GM18502 (cell line): ENCODE measurements at regions not wholly inside any gene's neighbourhood (a gene's known extent, or its start where the extent isn't known, plus 50 kb on each side); places are given as distances from the start of the nearest gene placed in this dataset.
"Not testable (repeated sequence)": the region's sequence is repeated elsewhere in the genome, so short reads cannot be mapped to it uniquely, and the experiment has no call there.

ENCODE experiments used
- ATAC-seq: cut with Tn5 transposase; IDR thresholded peaks from one replicate; pipeline ENCODE4 v1.9.1; 2021; ENCODE audit warnings: mild to moderate bottlenecking; ENCODE audit not compliant: unreplicated experiment, poor library complexity

- not testable (repeated sequence) for ATAC-seq
Measured at GRCh38 chr1:143714913-143715312, 256.9 kb downstream of the FAM72C start.

DNA sequence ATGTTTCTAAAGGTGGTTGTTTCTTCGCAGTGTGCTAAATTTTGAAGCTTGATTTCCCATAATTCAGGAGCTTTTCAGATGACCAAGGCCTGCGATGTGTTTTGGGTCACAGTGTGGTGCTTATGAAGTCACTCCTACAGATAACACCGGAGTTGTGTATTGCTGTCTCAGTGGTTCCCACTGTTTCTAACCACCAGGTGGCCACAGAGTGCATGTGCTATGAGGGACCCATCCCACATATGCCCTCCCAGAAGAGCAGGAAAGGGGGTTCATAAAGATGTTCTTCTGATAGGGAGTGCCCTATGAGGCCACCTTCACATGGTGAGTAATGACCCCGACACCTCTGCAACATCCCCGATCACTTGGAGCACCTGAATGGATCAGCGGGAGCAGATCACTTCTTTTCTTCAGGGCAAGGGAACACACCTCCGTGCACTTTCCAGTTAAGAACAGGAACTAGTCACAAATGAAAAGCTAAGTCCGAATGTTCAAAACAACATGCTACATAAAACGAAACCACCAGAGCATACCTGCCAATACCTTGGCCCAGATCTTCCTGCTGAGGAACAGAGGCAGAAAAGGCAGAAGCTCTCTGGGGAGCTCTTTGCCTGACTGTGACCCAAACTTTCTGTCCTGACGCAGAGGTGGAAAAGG lies 262.1 kb downstream of the FAM72C start:
- peak; percentile 69 for ATAC-seq

DNA sequence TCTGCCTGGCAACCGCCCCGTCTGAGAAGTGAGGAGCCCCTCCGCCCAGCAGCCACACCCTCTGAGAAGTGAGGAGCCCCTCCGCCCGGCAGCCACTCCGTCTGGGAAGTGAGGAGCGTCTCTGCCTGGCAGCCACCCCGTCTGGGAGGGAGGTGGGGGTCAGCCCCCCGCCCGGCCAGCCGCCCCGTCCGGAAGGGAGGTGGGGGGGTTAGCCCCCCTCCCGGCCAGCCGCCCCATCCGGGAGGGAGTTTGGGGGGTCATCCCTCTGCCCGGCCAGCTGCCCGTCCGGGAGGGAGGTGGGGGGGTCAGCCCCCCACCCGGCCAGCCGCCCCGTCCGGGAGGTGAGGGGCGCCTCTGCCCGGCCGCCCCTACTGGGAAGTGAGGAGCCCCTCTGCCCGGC lies 269.0 kb downstream of the FAM72C start:
- ATAC-seq: not testable (repeated sequence)

DNA sequence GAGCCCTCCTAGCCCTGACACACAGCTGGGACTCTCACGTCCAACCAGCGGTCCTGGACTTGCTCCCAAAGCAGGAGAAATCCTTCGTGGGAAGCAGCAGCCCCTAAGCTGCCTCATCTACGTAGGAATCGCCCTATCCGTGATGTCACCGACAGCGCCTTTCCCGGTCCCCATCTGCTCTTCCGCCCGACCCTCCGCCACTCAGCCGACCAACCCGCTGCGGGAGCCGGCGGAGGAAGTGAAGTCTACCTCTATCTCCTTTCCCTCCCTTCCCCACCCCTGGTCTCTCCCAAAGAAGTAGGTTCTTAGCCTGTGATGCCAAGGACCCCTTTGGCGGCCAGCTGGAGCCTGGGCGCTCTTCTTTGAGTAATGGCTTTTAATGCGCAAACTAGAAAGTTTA lies 272.1 kb downstream of the FAM72C start:
- ATAC-seq: no peak

DNA sequence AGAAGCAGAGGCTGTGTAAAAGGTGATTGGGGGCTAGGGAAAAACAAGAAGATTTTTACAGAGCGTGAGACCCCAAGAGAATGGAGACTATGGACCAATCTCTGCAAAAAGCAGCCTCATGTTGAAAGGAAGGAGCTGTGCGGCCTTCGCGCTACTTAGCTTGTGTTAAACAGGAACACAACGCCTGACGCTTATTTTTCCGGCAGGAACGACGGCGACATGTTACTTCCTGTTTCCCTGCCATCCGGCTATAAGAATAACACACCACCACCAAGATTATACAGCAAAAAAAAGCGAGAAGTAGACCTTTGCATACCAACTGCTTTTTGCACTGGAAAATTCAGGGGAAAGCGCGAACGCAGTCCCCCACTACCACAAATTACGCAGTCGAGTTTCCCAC lies 272.7 kb downstream of the FAM72C start:
- no peak for ATAC-seq

GRCh38 chr1:143698016-143698415 lies 273.8 kb downstream of the FAM72C start:
- ATAC-seq: no peak

- ATAC-seq: no peak
Measured at GRCh38 chr1:143694085-143694484, 277.7 kb downstream of the FAM72C start.

DNA sequence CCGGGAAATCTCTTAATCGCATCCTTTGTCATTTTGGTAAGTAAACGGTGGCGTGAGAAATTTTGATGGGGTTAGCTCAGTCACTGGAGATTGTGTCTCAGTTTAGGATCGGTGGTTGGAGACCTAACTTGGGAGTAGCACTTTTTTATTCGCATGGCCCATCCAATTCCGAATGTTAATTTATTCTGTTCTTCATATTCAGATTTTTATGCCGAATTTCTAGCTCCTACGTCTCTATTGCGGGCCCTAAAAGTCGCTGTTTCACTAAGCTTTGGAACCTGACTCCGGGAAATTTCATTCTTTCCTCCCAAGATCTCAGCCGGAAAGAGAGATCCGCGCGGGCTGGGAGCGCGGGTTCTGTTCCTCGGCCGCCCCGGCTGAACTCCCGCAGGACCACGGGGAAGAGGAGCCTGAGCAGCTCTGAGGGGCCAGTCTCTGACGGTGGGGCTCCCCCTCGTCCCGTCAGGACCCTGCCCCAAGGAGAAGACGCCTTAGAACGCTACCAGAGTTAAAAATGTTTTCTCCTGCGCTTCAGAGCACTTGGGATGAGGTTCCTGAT lies 279.7 kb downstream of the FAM72C start:
- no peak for ATAC-seq

DNA sequence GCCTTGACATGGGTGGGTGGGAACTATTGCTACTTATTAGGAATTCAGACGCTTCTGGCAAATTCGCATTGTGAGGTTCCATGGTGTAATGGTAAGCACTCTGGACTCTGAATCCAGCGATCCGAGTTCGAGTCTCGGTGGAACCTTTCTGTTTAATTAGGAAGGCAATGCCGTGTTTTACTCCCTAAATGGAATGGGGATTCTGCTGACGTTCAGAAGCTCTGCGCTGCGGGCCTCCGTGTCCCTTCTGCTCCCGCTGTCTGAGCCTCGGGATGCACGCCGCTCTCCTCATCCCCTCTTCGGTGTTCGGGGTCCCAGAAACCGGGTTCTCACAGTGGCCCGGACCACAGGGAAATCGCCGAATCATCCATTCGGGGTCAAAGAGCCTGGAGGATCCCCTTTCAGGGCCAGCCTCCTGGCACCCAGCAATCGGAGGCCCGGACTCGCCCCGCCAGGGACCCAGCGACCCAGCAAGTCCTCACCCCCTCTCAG lies 280.3 kb downstream of the FAM72C start:
- ATAC-seq: no peak

DNA sequence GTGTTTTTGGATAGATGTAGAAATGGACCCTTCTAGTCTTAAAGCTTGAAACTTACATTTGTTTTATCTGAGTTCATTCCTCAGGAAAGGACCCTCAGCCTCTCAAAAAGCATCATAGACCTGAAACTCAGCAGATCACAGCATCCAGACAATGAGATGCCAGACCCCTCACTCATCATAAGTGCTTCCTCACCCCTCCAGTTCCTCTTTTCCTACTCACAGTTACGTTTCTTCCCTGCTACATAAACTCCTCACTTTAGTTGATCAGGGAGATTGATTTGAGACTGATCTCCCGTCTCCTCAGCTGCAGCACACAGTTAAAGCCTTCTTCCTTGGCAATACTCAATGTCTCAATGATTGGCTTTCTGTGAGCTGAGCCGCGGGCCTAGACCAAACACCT lies 282.0 kb downstream of the FAM72C start:
- ATAC-seq: no peak

GRCh38 chr1:143680304-143680703 lies 291.5 kb downstream of the FAM72C start:
- no peak for ATAC-seq

DNA sequence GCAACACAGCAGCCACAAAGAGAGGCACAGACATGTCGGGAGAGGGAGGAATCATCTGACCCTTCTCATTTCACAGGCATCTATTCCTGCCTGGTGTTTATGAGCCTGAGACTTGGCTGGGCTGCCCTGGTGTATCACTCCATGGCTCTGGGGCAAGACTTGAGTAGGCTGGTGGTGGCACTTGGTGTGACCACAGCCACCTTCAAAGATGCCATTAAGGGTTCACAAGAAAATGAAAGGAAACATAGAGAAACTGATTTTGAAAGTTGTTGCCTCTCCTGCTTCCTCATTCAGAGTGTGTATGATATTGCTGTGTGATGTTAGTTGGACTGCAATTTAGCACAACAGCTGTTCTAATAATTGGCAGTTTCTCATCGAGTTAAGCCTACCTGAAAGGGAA lies 298.8 kb downstream of the FAM72C start:
- no peak for ATAC-seq

DNA sequence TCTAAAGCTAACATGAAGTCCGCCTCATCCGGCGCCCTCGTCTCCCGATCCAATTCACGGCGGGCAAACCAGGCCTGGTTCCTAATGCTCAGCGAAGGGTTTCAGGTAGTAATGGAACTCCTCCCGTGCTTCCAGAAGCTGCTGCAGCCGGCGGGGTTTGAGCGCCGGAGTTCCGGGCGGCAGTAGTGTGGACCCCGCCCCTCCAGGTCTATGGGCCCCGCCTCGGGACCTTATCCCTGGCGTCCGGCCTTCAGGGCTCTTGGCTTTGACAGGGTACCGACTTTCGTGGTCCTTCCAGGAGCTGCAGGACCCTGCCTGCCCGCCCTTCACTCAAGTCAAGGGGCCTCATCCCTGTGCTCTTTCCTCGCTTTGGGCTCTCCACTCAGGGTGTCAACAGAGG lies 304.1 kb downstream of the FAM72C start:
- ATAC-seq: no peak

DNA sequence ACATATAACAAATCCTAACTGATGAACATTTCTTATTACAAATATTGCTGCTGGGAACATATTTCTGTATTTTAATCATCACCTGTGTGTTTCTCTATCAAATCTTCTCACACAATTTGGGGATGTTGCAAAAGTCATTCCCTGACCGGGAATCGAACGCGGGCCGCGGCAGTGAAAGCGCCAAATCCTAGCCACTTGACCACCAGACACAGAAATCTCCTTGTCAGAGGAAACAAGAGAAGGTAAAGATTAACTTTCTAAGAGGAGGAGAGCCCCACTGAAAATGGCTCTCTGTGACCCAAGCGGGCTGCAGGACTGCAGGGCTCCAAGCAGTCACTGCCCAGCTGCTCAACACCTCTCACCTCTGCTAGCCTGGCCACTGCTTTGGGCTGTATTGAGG lies 304.9 kb downstream of the FAM72C start:
- ATAC-seq: no peak

DNA sequence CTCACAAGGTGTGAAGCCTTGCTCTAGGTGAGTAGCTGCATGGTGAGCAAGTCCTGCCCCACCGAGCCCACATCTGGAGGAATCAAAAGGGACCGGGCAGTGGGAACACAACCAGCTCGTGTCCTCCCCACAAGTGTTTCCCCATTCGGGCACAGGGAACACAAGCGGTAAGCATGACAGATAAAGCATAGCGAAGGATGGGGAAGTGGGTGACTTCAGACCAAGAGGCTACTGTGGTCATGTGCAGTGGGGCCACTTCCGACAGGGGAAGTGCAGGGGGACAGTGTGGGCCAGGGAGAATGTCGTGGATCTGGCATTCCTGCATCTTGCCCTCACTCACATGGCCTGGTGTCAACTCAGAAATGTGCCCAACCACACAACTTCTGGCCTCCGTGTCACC lies 306.2 kb downstream of the FAM72C start:
- ATAC-seq: no peak

DNA sequence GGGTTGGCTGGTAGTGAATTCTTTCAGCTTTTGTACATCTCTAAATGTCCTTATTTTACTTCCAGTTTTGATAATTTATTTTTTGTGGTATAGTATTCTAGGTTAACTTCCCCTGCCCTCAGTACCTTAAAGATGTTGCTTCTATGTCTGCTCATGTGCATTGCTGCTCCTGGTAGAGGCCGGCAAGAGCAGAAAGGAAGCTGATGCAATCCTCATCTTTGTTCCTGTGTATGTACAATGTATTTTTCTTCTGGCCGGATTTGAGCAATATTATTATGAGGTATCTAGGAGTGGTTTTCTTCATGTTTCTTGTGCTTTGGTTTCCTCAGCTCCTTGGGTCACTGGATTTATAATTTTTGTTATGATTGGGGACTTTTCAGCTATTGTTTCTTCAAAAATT lies 308.7 kb downstream of the FAM72C start:
- ATAC-seq: not testable (repeated sequence)

GRCh38 chr1:143661418-143662101 lies 310.2 kb downstream of the FAM72C start:
- no peak for ATAC-seq

GRCh38 chr1:143660354-143660941 lies 311.3 kb downstream of the FAM72C start:
- ATAC-seq: no peak

DNA sequence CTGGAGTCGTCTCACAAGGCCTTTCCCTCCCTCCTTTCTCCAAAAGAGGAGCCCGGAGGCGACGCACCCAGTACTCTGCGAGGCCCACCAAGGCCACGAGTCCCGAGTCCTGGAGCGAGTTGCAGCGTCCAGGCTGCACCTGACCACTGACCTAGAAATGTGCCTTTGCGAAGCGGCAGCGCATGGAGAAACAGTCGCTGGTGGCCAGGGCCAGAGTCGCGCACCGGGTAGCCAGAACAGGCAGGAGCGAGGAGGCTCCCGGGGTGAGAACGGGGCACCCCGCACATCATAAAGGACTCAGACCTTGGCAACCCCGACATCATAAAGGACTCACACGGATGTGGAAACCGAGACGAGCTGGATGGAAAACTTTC lies 318.4 kb downstream of the FAM72C start:
- ATAC-seq: no peak

DNA sequence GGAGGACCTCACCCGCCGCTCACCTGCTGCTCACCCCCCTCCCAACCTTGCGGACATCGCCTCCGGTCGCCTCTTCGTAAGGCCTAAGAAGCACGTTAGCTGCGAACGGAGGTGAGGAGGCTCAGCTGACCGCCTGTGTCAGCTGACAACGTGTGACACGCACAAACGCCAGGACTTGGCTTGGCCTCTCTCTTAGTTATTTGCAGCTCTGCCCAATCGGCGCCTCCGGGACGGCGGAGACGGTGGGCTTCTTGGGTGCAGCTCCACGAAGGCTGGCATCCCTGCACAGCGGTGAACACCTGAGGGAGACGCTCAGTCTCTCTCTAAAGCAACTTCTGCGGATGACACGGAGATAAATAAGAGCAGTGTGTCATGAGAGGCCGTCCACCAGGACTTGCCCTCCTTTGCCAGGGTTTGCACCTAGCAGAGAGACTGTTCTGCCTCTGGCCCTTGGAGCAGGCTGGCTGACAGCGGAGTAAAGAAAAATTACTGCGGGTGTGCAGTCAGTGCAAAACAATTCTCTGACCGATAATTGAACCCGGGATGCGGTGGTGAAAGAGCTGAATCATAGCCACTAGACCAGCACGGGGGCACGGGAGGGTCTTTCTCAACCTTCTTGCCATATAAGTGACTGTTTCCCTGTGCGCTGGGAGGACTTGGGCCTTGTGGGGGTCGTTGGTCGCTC lies 318.9 kb downstream of the FAM72C start:
- ATAC-seq: no peak

DNA sequence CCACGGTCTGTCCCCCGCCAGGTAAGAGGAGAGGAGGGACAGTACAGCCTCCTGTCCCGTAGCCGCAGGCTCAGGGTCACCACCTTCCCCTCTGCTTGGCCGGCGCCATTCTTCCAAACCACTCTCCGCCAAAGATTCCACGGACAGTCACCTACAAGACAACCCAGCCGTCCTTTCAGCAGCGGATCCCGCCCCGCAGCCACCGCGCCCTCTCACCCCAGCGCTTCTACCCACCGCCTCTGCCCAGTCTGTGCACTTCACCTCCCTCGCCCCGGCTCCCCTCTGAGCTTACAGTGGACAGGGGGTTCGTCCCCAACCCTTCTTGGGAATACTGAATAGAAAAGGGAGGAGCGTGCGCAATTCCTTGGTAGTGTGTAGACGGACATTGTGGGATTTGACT lies 319.6 kb downstream of the FAM72C start:
- no peak for ATAC-seq
